Liver (tissue), 8 donors: ENCODE measurements at regions not wholly inside any gene's neighbourhood (a gene's known extent, or its start where the extent isn't known, plus 50 kb on each side); places are given as distances from the start of the nearest gene placed in this dataset.

Experiments used
- DNase-seq: peaks from one replicate; pipeline ENCODE4 v3.0.0-alpha.2; 2017; ENCODE audit warnings: low spot score
- H3K27ac ChIP-seq, 2 donors: one replicate each; pipeline ENCODE4 v1.7.0; 2013; ENCODE audit warnings: inconsistent platforms in 2 of 2, low read length in 2 of 2, control low read depth in 1 of 2, low read depth in 1 of 2, mild to moderate bottlenecking in 1 of 2
- H3K27me3 ChIP-seq, 4 donors: one replicate each; pipeline versions ENCODE4 v1.6.1 to v1.7.0; 2013; ENCODE audit warnings: low read length in 3 of 4, inconsistent platforms in 1 of 4, mild to moderate bottlenecking in 1 of 4, moderate library complexity in 1 of 4; ENCODE audit not compliant: control insufficient read depth in 4 of 4, insufficient read depth in 4 of 4
- H3K36me3 ChIP-seq, 4 donors: one replicate each; pipeline versions ENCODE4 v1.6.1 to v1.7.0; 2013; ENCODE audit warnings: low read length in 3 of 4, mild to moderate bottlenecking in 3 of 4, low read depth in 1 of 4, moderate library complexity in 1 of 4; ENCODE audit not compliant: control insufficient read depth in 4 of 4, insufficient read depth in 3 of 4
- H3K4me1 ChIP-seq, 4 donors: one replicate each; pipeline versions ENCODE4 v1.6.1 to v1.7.0; 2013; ENCODE audit warnings: low read length in 3 of 4, mild to moderate bottlenecking in 3 of 4, moderate library complexity in 1 of 4; ENCODE audit not compliant: control insufficient read depth in 4 of 4, insufficient read depth in 4 of 4
- H3K4me3 ChIP-seq, 3 donors: one replicate each; pipeline versions ENCODE4 v1.6.1 to v1.7.0; 2013; ENCODE audit warnings: low read length in 3 of 3, control low read depth in 1 of 3, low read depth in 1 of 3, mild to moderate bottlenecking in 1 of 3
- H3K9ac ChIP-seq, 2 donors: one replicate each; pipeline ENCODE4 v1.7.0; 2013; ENCODE audit warnings: low read length in 2 of 2, mild to moderate bottlenecking in 2 of 2, moderate library complexity in 2 of 2, control low read depth in 1 of 2, low read depth in 1 of 2
- H3K9me3 ChIP-seq, 4 donors: one replicate each; pipeline versions ENCODE4 v1.6.1 to v1.7.0; 2013; ENCODE audit warnings: low read length in 3 of 4; ENCODE audit not compliant: control insufficient read depth in 4 of 4
- EGR1 ChIP-seq, 2 donors: IDR thresholded peaks; 2 replicates each; pipeline ENCODE4 v1.6.1; 2016 to 2018; ENCODE audit warnings: antibody characterized with exemption in 2 of 2, low read depth in 2 of 2
- FOXA1 ChIP-seq: IDR thresholded peaks from 2 replicates; pipeline ENCODE4 v1.6.1; 2016; ENCODE audit warnings: antibody characterized with exemption
- FOXA2 ChIP-seq: IDR thresholded peaks from 2 replicates; pipeline ENCODE4 v1.6.1; 2016; ENCODE audit warnings: antibody characterized with exemption
- GABPA ChIP-seq, 2 donors: IDR thresholded peaks in 1 of 2; conservative IDR thresholded peaks in 1 of 2; 2 replicates each; pipeline ENCODE4 v1.6.1; 2016; ENCODE audit warnings: antibody characterized with exemption in 2 of 2, mild to moderate bottlenecking in 1 of 2, moderate library complexity in 1 of 2
- HNF4A ChIP-seq, 2 donors: conservative IDR thresholded peaks; 2 replicates each; pipeline ENCODE4 v1.6.1; 2016; ENCODE audit warnings: antibody characterized with exemption in 2 of 2, mild to moderate bottlenecking in 2 of 2
- HNF4G ChIP-seq: IDR thresholded peaks from 2 replicates; pipeline ENCODE4 v1.6.1; 2016; ENCODE audit warnings: antibody characterized with exemption
- JUND ChIP-seq, 2 donors: IDR thresholded peaks; 2 replicates each; pipeline ENCODE4 v1.6.1; 2016; ENCODE audit warnings: antibody characterized with exemption in 2 of 2
- NR2F2 ChIP-seq: IDR thresholded peaks from 2 replicates; pipeline ENCODE4 v1.6.1; 2016; ENCODE audit warnings: antibody characterized with exemption
- RAD21 ChIP-seq, 2 donors: IDR thresholded peaks; 2 replicates each; pipeline ENCODE4 v1.6.1; 2016; ENCODE audit warnings: antibody characterized with exemption in 2 of 2, mild to moderate bottlenecking in 2 of 2
- REST ChIP-seq: IDR thresholded peaks from 2 replicates; pipeline ENCODE4 v1.6.1; 2016; ENCODE audit warnings: antibody characterized with exemption, mild to moderate bottlenecking
- RXRA ChIP-seq, 2 donors: IDR thresholded peaks; 2 replicates each; pipeline ENCODE4 v1.6.1; 2017 to 2018; ENCODE audit warnings: antibody characterized with exemption in 2 of 2, mild to moderate bottlenecking in 1 of 2
- SP1 ChIP-seq: IDR thresholded peaks from 2 replicates; pipeline ENCODE4 v1.6.1; 2018; ENCODE audit warnings: antibody characterized with exemption, mild to moderate bottlenecking
- TAF1 ChIP-seq: conservative IDR thresholded peaks from 2 replicates; pipeline ENCODE4 v1.6.1; 2016; ENCODE audit warnings: antibody characterized with exemption, mild to moderate bottlenecking
- YY1 ChIP-seq: IDR thresholded peaks from 2 replicates; pipeline ENCODE4 v1.6.1; 2016; ENCODE audit warnings: antibody characterized with exemption, mild to moderate bottlenecking
- ZBTB33 ChIP-seq: IDR thresholded peaks from 2 replicates; pipeline ENCODE4 v1.6.1; 2016; ENCODE audit warnings: antibody characterized with exemption
- WGBS: extraction: QIAGEN DNeasy Blood & Tissue Kit; methylation state at CpG from one replicate; pipeline ENCODE4 v1.1.7; 2013; 5-methylcytosine and 5-hydroxymethylcytosine counted together
- TF ChIP-seq, protein P1 (sequence below): IDR thresholded peaks from 2 replicates; pipeline ENCODE4 v1.6.1; 2016; ENCODE audit warnings: antibody characterized with exemption
- TF ChIP-seq, protein P2 (sequence below): IDR thresholded peaks from 2 replicates; pipeline ENCODE4 v1.6.1; 2016; ENCODE audit warnings: antibody characterized with exemption
- TF ChIP-seq, protein P3 (sequence below): fragments of 150-350 bp; IDR thresholded peaks from 2 replicates; pipeline ENCODE4 v1.5.1; 2017; ENCODE audit warnings: improper control_type of control experiment, low read depth, low read length; ENCODE audit not compliant: missing input control
- donor health status: healthy.
- donor health status: healthy.
- donor health status: healthy.
- donor health status: healthy.
- donor health status: healthy.

DNA sequence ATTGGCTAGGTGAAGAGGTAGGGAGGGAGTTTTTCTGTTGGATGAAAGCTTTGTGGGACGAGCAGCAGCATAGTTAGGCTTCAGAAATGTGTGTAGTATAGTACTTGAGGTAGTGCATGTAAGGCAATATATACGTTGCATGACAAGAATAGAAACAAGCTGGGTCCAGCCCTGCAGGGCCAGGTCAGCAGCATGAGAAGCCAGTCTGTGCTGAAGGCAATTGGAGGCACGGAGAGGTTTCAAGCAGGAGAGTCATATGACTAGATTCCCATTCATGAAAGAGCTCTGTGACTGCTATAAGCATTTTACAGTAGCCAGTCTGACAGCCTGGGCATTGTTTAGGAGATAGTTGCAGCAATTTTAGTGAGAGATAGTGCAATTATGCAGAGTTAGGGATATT is 84.2 kb upstream of the DSCAM start (continued):
- TF ChIP-seq REST (no peak), RAD21 (IDR thresholded peaks at IDR 0.05) (no peak)

DNA sequence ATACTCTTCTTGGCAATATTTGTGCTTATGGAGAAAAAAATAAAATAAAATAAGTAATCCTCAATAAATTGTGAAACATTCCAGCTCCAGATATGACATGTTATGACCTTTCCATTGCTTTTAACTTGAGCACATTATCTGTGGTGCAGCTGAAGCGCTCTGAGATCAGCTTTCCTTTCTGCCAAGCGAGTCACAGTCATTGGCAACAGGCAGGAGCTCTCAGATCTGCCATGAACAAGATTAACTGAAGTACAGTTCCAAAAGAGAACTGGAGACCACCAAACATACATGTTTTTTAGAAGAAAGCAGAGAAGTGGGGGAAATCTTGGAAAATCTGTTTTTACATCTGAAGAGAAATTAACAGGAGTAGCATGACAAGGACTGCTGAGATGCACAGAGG is 89.2 kb upstream of the DSCAM start:
- H3K27me3 ChIP-seq: peaks cover 0 to 3% (median under 1%) of the 10 kb centered on the region in 4 donors
- 85% methylated on average over 2 of the region's 2 CpGs for WGBS
- no peak overlapping the region for H3K9ac ChIP-seq
- H3K27ac ChIP-seq: no peak overlapping the region
- no peak for DNase-seq
- no peak for TF ChIP-seq REST
- no peak for TF ChIP-seq RAD21 (IDR thresholded peaks at IDR 0.05)
- TF ChIP-seq FOXA2: no peak
- no peak for TF ChIP-seq JUND (IDR thresholded peaks at IDR 0.05)
- no peak for TF ChIP-seq EGR1 (IDR thresholded peaks at IDR 0.05; ENCODE audit: low read depth in 2 of 2)
- no peak for TF ChIP-seq HNF4A (conservative IDR thresholded peaks at IDR 0.05)
- no peak for TF ChIP-seq GABPA (IDR thresholded peaks at IDR 0.05 in 1 of 2, conservative IDR thresholded peaks at IDR 0.05 in 1 of 2)
- no peak for TF ChIP-seq SP1
- TF ChIP-seq, protein P1, sequence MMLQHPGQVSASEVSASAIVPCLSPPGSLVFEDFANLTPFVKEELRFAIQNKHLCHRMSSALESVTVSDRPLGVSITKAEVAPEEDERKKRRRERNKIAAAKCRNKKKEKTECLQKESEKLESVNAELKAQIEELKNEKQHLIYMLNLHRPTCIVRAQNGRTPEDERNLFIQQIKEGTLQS: no peak
- TF ChIP-seq, protein P2, sequence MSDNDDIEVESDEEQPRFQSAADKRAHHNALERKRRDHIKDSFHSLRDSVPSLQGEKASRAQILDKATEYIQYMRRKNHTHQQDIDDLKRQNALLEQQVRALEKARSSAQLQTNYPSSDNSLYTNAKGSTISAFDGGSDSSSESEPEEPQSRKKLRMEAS: no peak
- no peak for TF ChIP-seq HNF4G
- TF ChIP-seq FOXA1: no peak
- TF ChIP-seq TAF1: no peak
- TF ChIP-seq, protein P3, sequence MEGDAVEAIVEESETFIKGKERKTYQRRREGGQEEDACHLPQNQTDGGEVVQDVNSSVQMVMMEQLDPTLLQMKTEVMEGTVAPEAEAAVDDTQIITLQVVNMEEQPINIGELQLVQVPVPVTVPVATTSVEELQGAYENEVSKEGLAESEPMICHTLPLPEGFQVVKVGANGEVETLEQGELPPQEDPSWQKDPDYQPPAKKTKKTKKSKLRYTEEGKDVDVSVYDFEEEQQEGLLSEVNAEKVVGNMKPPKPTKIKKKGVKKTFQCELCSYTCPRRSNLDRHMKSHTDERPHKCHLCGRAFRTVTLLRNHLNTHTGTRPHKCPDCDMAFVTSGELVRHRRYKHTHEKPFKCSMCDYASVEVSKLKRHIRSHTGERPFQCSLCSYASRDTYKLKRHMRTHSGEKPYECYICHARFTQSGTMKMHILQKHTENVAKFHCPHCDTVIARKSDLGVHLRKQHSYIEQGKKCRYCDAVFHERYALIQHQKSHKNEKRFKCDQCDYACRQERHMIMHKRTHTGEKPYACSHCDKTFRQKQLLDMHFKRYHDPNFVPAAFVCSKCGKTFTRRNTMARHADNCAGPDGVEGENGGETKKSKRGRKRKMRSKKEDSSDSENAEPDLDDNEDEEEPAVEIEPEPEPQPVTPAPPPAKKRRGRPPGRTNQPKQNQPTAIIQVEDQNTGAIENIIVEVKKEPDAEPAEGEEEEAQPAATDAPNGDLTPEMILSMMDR: no peak
- no peak for TF ChIP-seq RXRA (IDR thresholded peaks at IDR 0.05)
- TF ChIP-seq ZBTB33: no peak
- TF ChIP-seq YY1: no peak
- no peak for TF ChIP-seq NR2F2
- H3K9me3 ChIP-seq: no peaks in the 10 kb centered on the region
- no peaks in the 10 kb centered on the region for H3K36me3 ChIP-seq
- no peak overlapping the region for H3K4me3 ChIP-seq
- H3K4me1 ChIP-seq: no peaks in the 10 kb centered on the region
